ENCODE measurements at regions not wholly inside any gene's neighbourhood (a gene's known extent, or its start where the extent isn't known, plus 50 kb on each side); places are given as distances from the start of the nearest gene placed in this dataset.

DNA sequence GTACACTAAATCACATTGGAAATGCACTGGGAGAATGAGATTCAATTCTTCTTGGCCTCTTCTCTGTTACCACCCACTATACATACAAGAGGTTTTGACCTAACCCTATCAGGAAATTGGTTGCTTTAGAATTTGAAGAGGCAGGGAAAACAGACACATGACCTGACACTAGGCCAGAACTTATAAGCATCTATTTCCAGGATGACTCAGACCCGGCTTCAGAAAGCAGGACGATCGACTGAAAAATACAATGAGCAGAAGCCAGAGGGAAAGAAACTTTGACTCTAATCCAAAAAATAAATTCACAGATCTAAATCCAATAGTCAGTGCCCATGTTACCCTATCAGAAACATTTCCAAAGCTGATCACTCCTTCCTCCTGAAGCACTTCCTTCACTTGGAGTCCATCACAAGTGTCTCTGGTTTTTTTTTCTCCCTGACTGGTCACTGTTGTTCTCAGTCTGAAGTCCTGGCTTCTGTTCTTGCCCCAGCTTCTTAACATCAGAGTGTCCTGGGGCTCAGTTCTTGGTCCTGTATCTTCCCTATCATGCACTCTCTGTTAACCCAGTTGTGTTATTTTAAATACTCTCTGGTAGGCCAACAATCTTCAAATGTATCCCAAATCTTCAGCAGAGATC is 133.6 kb downstream of the P2RY1 start:
- WGBS, 3 donors: 23 to 27% (median 24%) methylated on average over 3 of the region's 3 CpGs
- H3K36me3 ChIP-seq (ENCODE audit: insufficient read depth in 1 of 2, low read depth in 1 of 2): no peaks in the 10 kb centered on the region

GRCh38 chr3:152969557-152970300 is 134.8 kb downstream of the P2RY1 start:
- ATAC-seq (no peak), DNase-seq (no peak)
- TF ChIP-seq, protein P1, sequence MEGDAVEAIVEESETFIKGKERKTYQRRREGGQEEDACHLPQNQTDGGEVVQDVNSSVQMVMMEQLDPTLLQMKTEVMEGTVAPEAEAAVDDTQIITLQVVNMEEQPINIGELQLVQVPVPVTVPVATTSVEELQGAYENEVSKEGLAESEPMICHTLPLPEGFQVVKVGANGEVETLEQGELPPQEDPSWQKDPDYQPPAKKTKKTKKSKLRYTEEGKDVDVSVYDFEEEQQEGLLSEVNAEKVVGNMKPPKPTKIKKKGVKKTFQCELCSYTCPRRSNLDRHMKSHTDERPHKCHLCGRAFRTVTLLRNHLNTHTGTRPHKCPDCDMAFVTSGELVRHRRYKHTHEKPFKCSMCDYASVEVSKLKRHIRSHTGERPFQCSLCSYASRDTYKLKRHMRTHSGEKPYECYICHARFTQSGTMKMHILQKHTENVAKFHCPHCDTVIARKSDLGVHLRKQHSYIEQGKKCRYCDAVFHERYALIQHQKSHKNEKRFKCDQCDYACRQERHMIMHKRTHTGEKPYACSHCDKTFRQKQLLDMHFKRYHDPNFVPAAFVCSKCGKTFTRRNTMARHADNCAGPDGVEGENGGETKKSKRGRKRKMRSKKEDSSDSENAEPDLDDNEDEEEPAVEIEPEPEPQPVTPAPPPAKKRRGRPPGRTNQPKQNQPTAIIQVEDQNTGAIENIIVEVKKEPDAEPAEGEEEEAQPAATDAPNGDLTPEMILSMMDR (IDR thresholded peaks at IDR 0.05): no peak
- Histone ChIP-seq H3K9me3 (no peaks in the 10 kb centered on the region), H3K4me1 (no peaks in the 10 kb centered on the region), H3K4me3 (no peak overlapping the region), H3K36me3 (ENCODE audit: insufficient read depth in 1 of 2, low read depth in 1 of 2) (no peaks in the 10 kb centered on the region), H3K27ac (no peak overlapping the region), H3K27me3 (ENCODE audit: insufficient read depth in 3 of 3, low read length in 2 of 3) (no peaks in the 10 kb centered on the region)
- intact Hi-C loops (cut with DNase I): no loop called here
- WGBS, 3 donors: 71 to 90% (median 80%) methylated on average over 1 of the region's 1 CpG

More for the DNA sequence above, 133.6 kb downstream of the P2RY1 start:
- no peak for DNase-seq
- TF ChIP-seq, protein P1 (IDR thresholded peaks at IDR 0.05): no peak
- Histone ChIP-seq H3K27me3 (ENCODE audit: insufficient read depth in 3 of 3, low read length in 2 of 3) (no peaks in the 10 kb centered on the region), H3K4me3 (no peak overlapping the region), H3K4me1 (no peaks in the 10 kb centered on the region), H3K27ac (no peak overlapping the region), H3K9me3 (no peaks in the 10 kb centered on the region)
- no peak for ATAC-seq
- intact Hi-C loops (cut with DNase I): no loop called here

- TF ChIP-seq, protein P1 (IDR thresholded peaks at IDR 0.05): no peak
- intact Hi-C loops (cut with DNase I): no loop called here
- no peak for ATAC-seq
Observed at GRCh38 chr3:152970851-152971250, 135.9 kb downstream of the P2RY1 start.

DNA sequence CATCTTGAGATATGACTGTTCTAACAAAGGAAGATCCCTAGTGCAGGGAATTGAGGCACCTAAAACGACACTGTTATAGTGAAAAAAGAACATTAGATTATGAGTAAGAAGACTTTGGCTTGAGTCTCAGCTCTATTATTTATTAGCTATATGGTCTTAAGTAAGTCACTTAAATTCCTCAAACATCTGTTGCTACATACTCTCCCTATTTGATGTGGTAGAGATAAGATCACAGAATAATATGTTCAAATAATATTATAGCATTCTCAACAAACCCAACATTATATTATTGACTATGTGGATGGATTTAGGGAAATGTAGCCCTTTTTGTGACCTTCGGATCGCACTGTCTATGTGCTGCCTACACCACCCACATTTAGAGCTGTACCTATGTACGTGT is 136.9 kb downstream of the P2RY1 start:
- intact Hi-C loops (cut with DNase I): no loop called here
- TF ChIP-seq, protein P1 (IDR thresholded peaks at IDR 0.05): no peak
- Histone ChIP-seq H3K9me3 (no peaks in the 10 kb centered on the region), H3K4me3 (no peak overlapping the region), H3K27me3 (ENCODE audit: insufficient read depth in 3 of 3, low read length in 2 of 3) (no peaks in the 10 kb centered on the region), H3K36me3 (ENCODE audit: insufficient read depth in 1 of 2, low read depth in 1 of 2) (no peaks in the 10 kb centered on the region), H3K4me1 (no peaks in the 10 kb centered on the region), H3K27ac (no peak overlapping the region)
- DNase-seq: no peak
- 88 to 92% (median 90%) methylated on average over 4 of the region's 4 CpGs for WGBS, 3 donors
- no peak for ATAC-seq

More at GRCh38 chr3:152970851-152971250, 135.9 kb downstream of the P2RY1 start:
- Histone ChIP-seq H3K27ac (no peak overlapping the region), H3K27me3 (ENCODE audit: insufficient read depth in 3 of 3, low read length in 2 of 3) (no peaks in the 10 kb centered on the region), H3K36me3 (ENCODE audit: insufficient read depth in 1 of 2, low read depth in 1 of 2) (no peaks in the 10 kb centered on the region), H3K4me3 (no peak overlapping the region), H3K9me3 (no peaks in the 10 kb centered on the region), H3K4me1 (no peaks in the 10 kb centered on the region)
- no peak for DNase-seq
- 82 to 95% (median 91%) methylated on average over 4 of the region's 4 CpGs for WGBS, 3 donors

Measured in psoas muscle (tissue), 7 donors.